WI38 (cell line): ENCODE measurements at regions not wholly inside any gene's neighbourhood (a gene's known extent, or its start where the extent isn't known, plus 50 kb on each side); places are given as distances from the start of the nearest gene placed in this dataset.

Source experiments
- H3K4me3 ChIP-seq: 2 replicates; pipeline ENCODE4 v1.5.1; 2011; ENCODE audit warnings: low read depth, mild to moderate bottlenecking, control low read depth, low read length
- TF ChIP-seq, protein P1 (sequence below): IDR thresholded peaks from 2 replicates; pipeline ENCODE4 v1.5.1; 2012; ENCODE audit warnings: low read depth, mild to moderate bottlenecking, control low read depth, low read length

DNA sequence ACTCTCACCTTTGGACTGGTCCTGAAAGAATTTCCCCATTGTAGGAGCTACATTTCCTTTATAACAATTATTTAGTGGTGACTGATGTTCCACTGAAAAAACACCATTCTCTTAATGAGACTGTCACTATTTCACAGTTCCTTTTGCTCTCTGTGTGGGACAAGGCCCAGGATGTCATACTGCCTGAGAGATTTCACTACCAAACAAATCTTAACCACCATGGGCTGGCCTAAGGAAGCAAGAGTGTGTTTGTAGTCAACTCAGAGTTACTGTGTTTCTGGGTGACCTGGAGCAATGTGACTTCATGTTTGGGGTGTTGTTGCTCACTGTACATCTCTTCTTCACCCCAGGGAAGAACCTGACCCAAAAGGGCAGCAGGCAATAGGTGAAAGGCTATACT, 50.1 kb upstream of the ZNF608 start:
- TF ChIP-seq, protein P1, sequence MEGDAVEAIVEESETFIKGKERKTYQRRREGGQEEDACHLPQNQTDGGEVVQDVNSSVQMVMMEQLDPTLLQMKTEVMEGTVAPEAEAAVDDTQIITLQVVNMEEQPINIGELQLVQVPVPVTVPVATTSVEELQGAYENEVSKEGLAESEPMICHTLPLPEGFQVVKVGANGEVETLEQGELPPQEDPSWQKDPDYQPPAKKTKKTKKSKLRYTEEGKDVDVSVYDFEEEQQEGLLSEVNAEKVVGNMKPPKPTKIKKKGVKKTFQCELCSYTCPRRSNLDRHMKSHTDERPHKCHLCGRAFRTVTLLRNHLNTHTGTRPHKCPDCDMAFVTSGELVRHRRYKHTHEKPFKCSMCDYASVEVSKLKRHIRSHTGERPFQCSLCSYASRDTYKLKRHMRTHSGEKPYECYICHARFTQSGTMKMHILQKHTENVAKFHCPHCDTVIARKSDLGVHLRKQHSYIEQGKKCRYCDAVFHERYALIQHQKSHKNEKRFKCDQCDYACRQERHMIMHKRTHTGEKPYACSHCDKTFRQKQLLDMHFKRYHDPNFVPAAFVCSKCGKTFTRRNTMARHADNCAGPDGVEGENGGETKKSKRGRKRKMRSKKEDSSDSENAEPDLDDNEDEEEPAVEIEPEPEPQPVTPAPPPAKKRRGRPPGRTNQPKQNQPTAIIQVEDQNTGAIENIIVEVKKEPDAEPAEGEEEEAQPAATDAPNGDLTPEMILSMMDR: no peak
- no peak overlapping the region for H3K4me3 ChIP-seq

- TF ChIP-seq, protein P1: no peak
- no peak overlapping the region for H3K4me3 ChIP-seq
These were observed 51.2 kb upstream of the ZNF608 start for GRCh38 chr5:124797665-124798087.

GRCh38 chr5:124798890-124799289, 52.5 kb upstream of the ZNF608 start:
- no peak overlapping the region for H3K4me3 ChIP-seq
- TF ChIP-seq, protein P1: no peak

GRCh38 chr5:124801551-124801950, 55.1 kb upstream of the ZNF608 start:
- TF ChIP-seq, protein P1: no peak
- H3K4me3 ChIP-seq: no peak overlapping the region

GRCh38 chr5:124803617-124804323, 57.3 kb upstream of the ZNF608 start:
- no peak overlapping the region for H3K4me3 ChIP-seq
- TF ChIP-seq, protein P1: no peak

DNA sequence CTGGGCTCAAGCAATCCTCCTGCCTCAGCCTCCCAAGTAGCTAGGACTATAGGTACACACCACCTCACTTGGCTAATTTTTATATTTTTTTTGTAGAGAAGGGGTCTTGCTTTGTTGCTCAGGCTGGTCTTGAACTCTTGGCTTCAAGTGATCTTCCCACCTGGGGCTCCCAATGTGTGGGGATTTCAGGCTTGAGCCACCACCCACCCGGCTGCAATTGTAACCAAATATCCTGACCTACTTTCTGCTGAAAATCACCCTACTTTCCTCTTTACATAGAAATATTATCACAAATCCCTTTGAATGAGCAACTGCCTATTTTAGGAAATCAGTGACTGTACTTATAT, 59.6 kb upstream of the ZNF608 start:
- TF ChIP-seq, protein P1: no peak
- no peak overlapping the region for H3K4me3 ChIP-seq

DNA sequence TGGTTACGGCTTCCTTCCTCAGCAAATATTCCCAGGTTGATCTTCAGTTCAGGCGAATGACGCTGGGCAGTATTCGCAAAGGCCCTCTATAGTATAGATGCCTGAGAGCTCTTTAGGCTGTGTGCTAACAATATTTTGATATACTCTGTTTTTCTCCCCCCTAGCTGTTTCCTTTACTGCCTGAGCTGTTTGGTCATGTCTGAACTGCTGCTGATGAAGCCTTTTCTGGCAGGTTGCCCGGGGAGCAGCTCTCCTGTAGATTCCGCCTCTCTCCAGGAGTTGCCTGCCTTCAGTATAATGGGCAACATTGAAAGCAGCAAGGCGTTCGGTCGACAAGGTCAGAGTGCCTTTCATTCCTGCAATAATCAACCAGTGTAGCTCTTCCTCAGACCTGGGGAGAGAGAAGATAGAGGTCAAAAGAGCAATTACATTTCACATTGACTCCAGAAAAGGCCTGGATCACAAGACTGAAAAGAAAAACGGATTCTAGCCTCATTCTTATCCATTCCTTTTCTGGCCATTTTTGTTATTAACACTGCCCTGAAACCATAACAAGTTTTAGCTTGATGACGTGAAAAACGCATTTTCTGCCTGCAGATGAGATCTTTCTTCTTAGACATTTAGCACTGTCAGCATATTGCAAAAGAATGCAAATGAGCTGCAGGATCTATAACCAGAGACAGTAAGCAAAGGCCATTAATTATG, 60.1 kb upstream of the ZNF608 start:
- no peak overlapping the region for H3K4me3 ChIP-seq

More for the DNA sequence above, 60.1 kb upstream of the ZNF608 start:
- TF ChIP-seq, protein P1: no peak
